OCI-LY1 (cell line): ENCODE measurements at regions not wholly inside any gene's neighbourhood (a gene's known extent, or its start where the extent isn't known, plus 50 kb on each side); places are given as distances from the start of the nearest gene placed in this dataset.

ENCODE experiments used
- H2AFZ ChIP-seq: fragments of 200-600 bp; sonication (generic), shearing (Covaris generic); 2 replicates; pipeline ENCODE4 v1.6.0; 2014; ENCODE audit warnings: antibody characterized with exemption, mild to moderate bottlenecking, low read length
- H3F3A ChIP-seq: fragments of 200-600 bp; sonication (generic), shearing (Covaris generic); 2 replicates; pipeline ENCODE4 v1.6.0; 2014; ENCODE audit warnings: mild to moderate bottlenecking, antibody characterized with exemption, low read length, moderate library complexity; ENCODE audit not compliant: insufficient read depth
- H3K27ac ChIP-seq: fragments of 200-600 bp; sonication (generic); 2 replicates; pipeline ENCODE4 v1.5.1; 2014; ENCODE audit warnings: low read length, mixed run types, mild to moderate bottlenecking, low read depth; ENCODE audit not compliant: poor library complexity, severe bottlenecking
- H3K27me3 ChIP-seq: fragments of 200-600 bp; sonication (generic); 2 replicates; pipeline ENCODE4 v1.6.0; 2014; ENCODE audit warnings: antibody characterized with exemption, mild to moderate bottlenecking, low read length, moderate library complexity; ENCODE audit not compliant: insufficient read depth
- H3K36me3 ChIP-seq: fragments of 200-600 bp; sonication (generic); 2 replicates; pipeline ENCODE4 v1.6.1; 2014; ENCODE audit warnings: mild to moderate bottlenecking, antibody characterized with exemption, low read length, moderate library complexity, mixed read lengths; ENCODE audit not compliant: insufficient read depth
- H3K4me1 ChIP-seq: fragments of 200-600 bp; sonication (generic); 2 replicates; pipeline ENCODE4 v1.5.1; 2014; ENCODE audit warnings: mild to moderate bottlenecking, low read length, moderate library complexity; ENCODE audit not compliant: insufficient read depth, severe bottlenecking
- H3K4me2 ChIP-seq: fragments of 200-600 bp; sonication (generic), shearing (Covaris generic); 2 replicates; pipeline ENCODE4 v1.6.1; 2014; ENCODE audit warnings: low read length
- H3K4me3 ChIP-seq: fragments of 200-600 bp; sonication (generic); 2 replicates; pipeline ENCODE4 v1.5.1; 2014; ENCODE audit warnings: low read length, low read depth, mild to moderate bottlenecking, mixed read lengths; ENCODE audit not compliant: poor library complexity, severe bottlenecking
- H3K79me2 ChIP-seq: fragments of 200-600 bp; shearing (Covaris generic); 2 replicates; pipeline ENCODE4 v1.6.1; 2016; ENCODE audit warnings: mixed run types, low read length, mixed read lengths; ENCODE audit not compliant: insufficient read depth
- H3K9ac ChIP-seq: fragments of 200-600 bp; sonication (generic), shearing (Covaris generic); 2 replicates; pipeline ENCODE4 v1.6.1; 2014; ENCODE audit warnings: mild to moderate bottlenecking, low read length, mixed read lengths
- H3K9me2 ChIP-seq: fragments of 200-600 bp; sonication (generic), shearing (Covaris generic); 2 replicates; pipeline ENCODE4 v1.6.1; 2014; ENCODE audit warnings: low read depth, mild to moderate bottlenecking, low read length, mixed read lengths
- H3K9me3 ChIP-seq: fragments of 200-600 bp; shearing (Covaris generic); 2 replicates; pipeline ENCODE4 v1.6.1; 2014; ENCODE audit warnings: low read length, mixed read lengths
- H4K20me1 ChIP-seq: fragments of 200-600 bp; sonication (generic), shearing (Covaris generic); 2 replicates; pipeline ENCODE4 v1.6.0; 2016; ENCODE audit warnings: mild to moderate bottlenecking, low read length; ENCODE audit not compliant: insufficient read depth
- EZH2 ChIP-seq: fragments of 200-600 bp; sonication (generic), shearing (Covaris generic); IDR thresholded peaks from 2 replicates; pipeline ENCODE4 v1.8.0; 2017; ENCODE audit warnings: borderline replicate concordance, mixed run types, mild to moderate bottlenecking, antibody characterized with exemption, low read length, moderate library complexity, mixed read lengths
- TF ChIP-seq, protein P1 (sequence below): fragments of 200-600 bp; sonication (generic), shearing (Covaris generic); IDR thresholded peaks from 2 replicates; pipeline ENCODE4 v1.5.1; 2017; ENCODE audit warnings: mild to moderate bottlenecking, antibody characterized with exemption, low read length, moderate library complexity, mixed read lengths

- no peak overlapping the region for H2AFZ ChIP-seq
- no peak for TF ChIP-seq EZH2
- TF ChIP-seq, protein P1, sequence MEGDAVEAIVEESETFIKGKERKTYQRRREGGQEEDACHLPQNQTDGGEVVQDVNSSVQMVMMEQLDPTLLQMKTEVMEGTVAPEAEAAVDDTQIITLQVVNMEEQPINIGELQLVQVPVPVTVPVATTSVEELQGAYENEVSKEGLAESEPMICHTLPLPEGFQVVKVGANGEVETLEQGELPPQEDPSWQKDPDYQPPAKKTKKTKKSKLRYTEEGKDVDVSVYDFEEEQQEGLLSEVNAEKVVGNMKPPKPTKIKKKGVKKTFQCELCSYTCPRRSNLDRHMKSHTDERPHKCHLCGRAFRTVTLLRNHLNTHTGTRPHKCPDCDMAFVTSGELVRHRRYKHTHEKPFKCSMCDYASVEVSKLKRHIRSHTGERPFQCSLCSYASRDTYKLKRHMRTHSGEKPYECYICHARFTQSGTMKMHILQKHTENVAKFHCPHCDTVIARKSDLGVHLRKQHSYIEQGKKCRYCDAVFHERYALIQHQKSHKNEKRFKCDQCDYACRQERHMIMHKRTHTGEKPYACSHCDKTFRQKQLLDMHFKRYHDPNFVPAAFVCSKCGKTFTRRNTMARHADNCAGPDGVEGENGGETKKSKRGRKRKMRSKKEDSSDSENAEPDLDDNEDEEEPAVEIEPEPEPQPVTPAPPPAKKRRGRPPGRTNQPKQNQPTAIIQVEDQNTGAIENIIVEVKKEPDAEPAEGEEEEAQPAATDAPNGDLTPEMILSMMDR: no peak
- no peaks in the 10 kb centered on the region for H3K79me2 ChIP-seq
- no peak overlapping the region for H3K4me2 ChIP-seq
- H3F3A ChIP-seq: no peaks in the 10 kb centered on the region
- H3K27ac ChIP-seq: no peak overlapping the region
- H3K9me2 ChIP-seq: no peaks in the 10 kb centered on the region
- H3K4me1 ChIP-seq: no peaks in the 10 kb centered on the region
- H3K27me3 ChIP-seq: no peaks in the 10 kb centered on the region
- no peak overlapping the region for H3K4me3 ChIP-seq
- no peaks in the 10 kb centered on the region for H4K20me1 ChIP-seq
- H3K9me3 ChIP-seq: no peaks in the 10 kb centered on the region
- no peak overlapping the region for H3K9ac ChIP-seq
- no peaks in the 10 kb centered on the region for H3K36me3 ChIP-seq
Measured at GRCh38 chr1:29465755-29466154, 229.4 kb downstream of the PTPRU start.

DNA sequence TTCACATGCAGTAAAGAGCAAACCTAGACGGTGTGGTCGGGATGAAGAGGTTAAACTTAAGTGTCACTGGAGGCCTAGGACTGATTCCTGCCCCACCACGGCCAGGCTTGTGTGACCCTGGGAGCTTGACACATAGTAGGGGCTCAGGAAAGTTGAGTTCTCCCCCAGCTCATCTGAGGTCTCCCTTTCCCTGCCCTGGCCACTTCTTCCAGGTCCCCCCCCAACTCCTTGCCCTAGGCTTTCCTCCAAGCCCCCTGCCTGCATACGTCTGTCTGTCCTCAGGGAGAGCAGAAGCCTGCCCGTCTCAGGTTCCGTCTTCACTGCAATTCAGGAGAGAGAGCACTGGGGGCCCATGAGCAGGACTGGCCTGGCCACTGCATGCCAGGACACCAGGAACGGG is 225.8 kb downstream of the PTPRU start:
- no peak overlapping the region for H3K4me2 ChIP-seq
- no peak overlapping the region for H3K4me3 ChIP-seq
- no peaks in the 10 kb centered on the region for H3K9me2 ChIP-seq
- no peak overlapping the region for H3K9ac ChIP-seq
- no peaks in the 10 kb centered on the region for H3K27me3 ChIP-seq
- H3K9me3 ChIP-seq: no peaks in the 10 kb centered on the region
- H3K27ac ChIP-seq: no peak overlapping the region
- H3K79me2 ChIP-seq: no peaks in the 10 kb centered on the region
- no peaks in the 10 kb centered on the region for H4K20me1 ChIP-seq
- H3K36me3 ChIP-seq: no peaks in the 10 kb centered on the region
- H2AFZ ChIP-seq: no peak overlapping the region
- no peaks in the 10 kb centered on the region for H3F3A ChIP-seq
- H3K4me1 ChIP-seq: no peaks in the 10 kb centered on the region
- TF ChIP-seq, protein P1: no peak
- no peak for TF ChIP-seq EZH2

- H3K4me1 ChIP-seq: no peaks in the 10 kb centered on the region
- no peak overlapping the region for H3K4me3 ChIP-seq
- H3K27ac ChIP-seq: no peak overlapping the region
Measured at GRCh38 chr1:29461115-29461739, 224.9 kb downstream of the PTPRU start.

More at GRCh38 chr1:29461115-29461739, 224.9 kb downstream of the PTPRU start:
- Histone ChIP-seq H3K27me3 (no peaks in the 10 kb centered on the region; the same call in 1 of the 2 replicates), H2AFZ (no peak overlapping the region), H3K9me2 (no peaks in the 10 kb centered on the region), H4K20me1 (no peaks in the 10 kb centered on the region), H3F3A (no peaks in the 10 kb centered on the region), H3K36me3 (no peaks in the 10 kb centered on the region), H3K79me2 (no peaks in the 10 kb centered on the region), H3K9me3 (no peaks in the 10 kb centered on the region), H3K4me2 (no peak overlapping the region), H3K9ac (no peak overlapping the region)
- TF ChIP-seq, protein P1: no peak
- no peak for TF ChIP-seq EZH2
